OCI-LY3 (cell line): ENCODE measurements at regions not wholly inside any gene's neighbourhood (a gene's known extent, or its start where the extent isn't known, plus 50 kb on each side); places are given as distances from the start of the nearest gene placed in this dataset.

Experiments
- EZH2phosphoT487 ChIP-seq: fragments of 200-600 bp; shearing (Covaris generic); IDR thresholded peaks from 2 replicates; pipeline ENCODE4 v1.6.1; 2018; ENCODE audit warnings: antibody characterized with exemption, mixed run types, low read depth
- TF ChIP-seq, protein P1 (sequence below): fragments of 200-600, 300-600 bp; sonication (generic); IDR thresholded peaks from 2 replicates; pipeline ENCODE4 v1.5.1; 2014; ENCODE audit warnings: antibody characterized with exemption, low read length, low read depth

- TF ChIP-seq, protein P1, sequence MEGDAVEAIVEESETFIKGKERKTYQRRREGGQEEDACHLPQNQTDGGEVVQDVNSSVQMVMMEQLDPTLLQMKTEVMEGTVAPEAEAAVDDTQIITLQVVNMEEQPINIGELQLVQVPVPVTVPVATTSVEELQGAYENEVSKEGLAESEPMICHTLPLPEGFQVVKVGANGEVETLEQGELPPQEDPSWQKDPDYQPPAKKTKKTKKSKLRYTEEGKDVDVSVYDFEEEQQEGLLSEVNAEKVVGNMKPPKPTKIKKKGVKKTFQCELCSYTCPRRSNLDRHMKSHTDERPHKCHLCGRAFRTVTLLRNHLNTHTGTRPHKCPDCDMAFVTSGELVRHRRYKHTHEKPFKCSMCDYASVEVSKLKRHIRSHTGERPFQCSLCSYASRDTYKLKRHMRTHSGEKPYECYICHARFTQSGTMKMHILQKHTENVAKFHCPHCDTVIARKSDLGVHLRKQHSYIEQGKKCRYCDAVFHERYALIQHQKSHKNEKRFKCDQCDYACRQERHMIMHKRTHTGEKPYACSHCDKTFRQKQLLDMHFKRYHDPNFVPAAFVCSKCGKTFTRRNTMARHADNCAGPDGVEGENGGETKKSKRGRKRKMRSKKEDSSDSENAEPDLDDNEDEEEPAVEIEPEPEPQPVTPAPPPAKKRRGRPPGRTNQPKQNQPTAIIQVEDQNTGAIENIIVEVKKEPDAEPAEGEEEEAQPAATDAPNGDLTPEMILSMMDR: peak; percentile 12; the same call in 1 of the 2 replicates
- TF ChIP-seq EZH2phosphoT487: no peak
Observed at GRCh38 chr11:109791337-109791736, 301.9 kb upstream of the ZC3H12C start.
